Neutrophil (primary cell): ENCODE measurements at regions not wholly inside any gene's neighbourhood (a gene's known extent, or its start where the extent isn't known, plus 50 kb on each side); places are given as distances from the start of the nearest gene placed in this dataset.

Source experiments
- H3K27ac ChIP-seq: fragments of 200-600 bp; sonication (generic); 2 replicates; pipeline ENCODE4 v1.5.1; 2016; ENCODE audit warnings: mild to moderate bottlenecking, moderate library complexity
- H3K27me3 ChIP-seq: fragments of 200-600 bp; sonication (generic); 2 replicates; pipeline ENCODE4 v1.6.0; 2016; ENCODE audit warnings: mild to moderate bottlenecking
- H3K36me3 ChIP-seq: fragments of 200-600 bp; sonication (generic); 2 replicates; pipeline ENCODE4 v1.5.1; 2017
- H3K4me1 ChIP-seq, 2 experiments: fragments of 200-600 bp in 1 of 2; sonication (generic) in 1 of 2; 1 replicate in 1 of 2; 2 replicates in 1 of 2; pipeline versions ENCODE4 v1.5.1 to v1.6.1; 2013 to 2016; ENCODE audit warnings: low read depth in 1 of 2, low read length in 1 of 2, mild to moderate bottlenecking in 1 of 2, moderate library complexity in 1 of 2; ENCODE audit not compliant: control insufficient read depth in 1 of 2, insufficient read depth in 1 of 2
- H3K4me3 ChIP-seq, 2 experiments: fragments of 200-600 bp in 1 of 2; sonication (generic) in 1 of 2; 1 replicate in 1 of 2; 2 replicates in 1 of 2; pipeline ENCODE4 v1.5.1; 2013 to 2016; ENCODE audit warnings: low read depth in 1 of 2, low read length in 1 of 2, mild to moderate bottlenecking in 1 of 2, moderate library complexity in 1 of 2
- H3K9me3 ChIP-seq: fragments of 200-600 bp; sonication (generic); 2 replicates; pipeline ENCODE4 v1.5.1; 2016
- TF ChIP-seq, protein P1 (sequence below): fragments of 200-600 bp; sonication (generic); IDR thresholded peaks from 2 replicates; pipeline ENCODE4 v1.5.1; 2016; ENCODE audit warnings: antibody characterized with exemption

GRCh38 chr3:182036382-182036781 lies 324.7 kb downstream of the SOX2 start:
- TF ChIP-seq, protein P1, sequence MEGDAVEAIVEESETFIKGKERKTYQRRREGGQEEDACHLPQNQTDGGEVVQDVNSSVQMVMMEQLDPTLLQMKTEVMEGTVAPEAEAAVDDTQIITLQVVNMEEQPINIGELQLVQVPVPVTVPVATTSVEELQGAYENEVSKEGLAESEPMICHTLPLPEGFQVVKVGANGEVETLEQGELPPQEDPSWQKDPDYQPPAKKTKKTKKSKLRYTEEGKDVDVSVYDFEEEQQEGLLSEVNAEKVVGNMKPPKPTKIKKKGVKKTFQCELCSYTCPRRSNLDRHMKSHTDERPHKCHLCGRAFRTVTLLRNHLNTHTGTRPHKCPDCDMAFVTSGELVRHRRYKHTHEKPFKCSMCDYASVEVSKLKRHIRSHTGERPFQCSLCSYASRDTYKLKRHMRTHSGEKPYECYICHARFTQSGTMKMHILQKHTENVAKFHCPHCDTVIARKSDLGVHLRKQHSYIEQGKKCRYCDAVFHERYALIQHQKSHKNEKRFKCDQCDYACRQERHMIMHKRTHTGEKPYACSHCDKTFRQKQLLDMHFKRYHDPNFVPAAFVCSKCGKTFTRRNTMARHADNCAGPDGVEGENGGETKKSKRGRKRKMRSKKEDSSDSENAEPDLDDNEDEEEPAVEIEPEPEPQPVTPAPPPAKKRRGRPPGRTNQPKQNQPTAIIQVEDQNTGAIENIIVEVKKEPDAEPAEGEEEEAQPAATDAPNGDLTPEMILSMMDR = no peak
- H3K9me3 ChIP-seq = no peaks in the 10 kb centered on the region

GRCh38 chr3:182041668-182042291 lies 330.1 kb downstream of the SOX2 start:
- Histone ChIP-seq H3K27me3 (no peaks in the 10 kb centered on the region), H3K27ac (no peak overlapping the region), H3K4me3 (no peak overlapping the region), H3K9me3 (no peaks in the 10 kb centered on the region), H3K36me3 (no peaks in the 10 kb centered on the region), H3K4me1 (no peaks in the 10 kb centered on the region)
- TF ChIP-seq, protein P1 = no peak

More at GRCh38 chr3:182036382-182036781, 324.7 kb downstream of the SOX2 start:
- Histone ChIP-seq H3K4me3 (no peak overlapping the region), H3K27me3 (no peaks in the 10 kb centered on the region), H3K27ac (no peak overlapping the region), H3K36me3 (no peaks in the 10 kb centered on the region), H3K4me1 (no peaks in the 10 kb centered on the region)

- TF ChIP-seq, protein P1 = no peak
- no peaks in the 10 kb centered on the region for H3K36me3 ChIP-seq
- no peaks in the 10 kb centered on the region for H3K27me3 ChIP-seq
- H3K4me1 ChIP-seq = no peaks in the 10 kb centered on the region
- H3K4me3 ChIP-seq = no peak overlapping the region
- H3K27ac ChIP-seq = no peak overlapping the region
- no peaks in the 10 kb centered on the region for H3K9me3 ChIP-seq
Measured at GRCh38 chr3:182045736-182046135, 334.0 kb downstream of the SOX2 start.

GRCh38 chr3:182046166-182046764 lies 334.5 kb downstream of the SOX2 start:
- H3K27ac ChIP-seq = no peak overlapping the region
- TF ChIP-seq, protein P1 = no peak
- H3K27me3 ChIP-seq = no peaks in the 10 kb centered on the region
- no peaks in the 10 kb centered on the region for H3K36me3 ChIP-seq
- H3K4me1 ChIP-seq = no peaks in the 10 kb centered on the region
- H3K4me3 ChIP-seq = no peak overlapping the region
- H3K9me3 ChIP-seq = no peaks in the 10 kb centered on the region

GRCh38 chr3:182050932-182051331 lies 339.2 kb downstream of the SOX2 start:
- H3K4me3 ChIP-seq = no peak overlapping the region
- H3K36me3 ChIP-seq = no peaks in the 10 kb centered on the region
- H3K9me3 ChIP-seq = no peaks in the 10 kb centered on the region
- no peak overlapping the region for H3K27ac ChIP-seq
- TF ChIP-seq, protein P1 = no peak
- H3K4me1 ChIP-seq = no peaks in the 10 kb centered on the region
- no peaks in the 10 kb centered on the region for H3K27me3 ChIP-seq
